HEK293T (cell line): ENCODE measurements at regions not wholly inside any gene's neighbourhood (a gene's known extent, or its start where the extent isn't known, plus 50 kb on each side); places are given as distances from the start of the nearest gene placed in this dataset.

ENCODE experiments used
- CTCF ChIA-PET: fragments of 350-600 bp; formaldehyde crosslinking; extraction: SDS; loops from one replicate; lab custom pipeline; 2021; ENCODE audit warnings: antibody characterized with exemption, inconsistent platforms; lab: Yijun Ruan, JAX
- POLR2A ChIA-PET: fragments of 350-600 bp; formaldehyde crosslinking; extraction: SDS; loops from one replicate; lab custom pipeline; 2020; ENCODE audit warnings: antibody characterized with exemption, inconsistent platforms; lab: Yijun Ruan, JAX
- DNase-seq: peaks from one replicate; pipeline ENCODE4 v3.0.0; 2012; ENCODE audit warnings: mixed read lengths; ENCODE audit errors: extremely low spot score
- ARNT ChIP-seq: fragments of 450-650 bp; IDR thresholded peaks from 2 replicates; pipeline ENCODE4 v1.6.1; 2017; ENCODE audit warnings: mild to moderate bottlenecking
- BHLHE40 ChIP-seq: fragments of 450-650 bp; IDR thresholded peaks from 2 replicates; pipeline ENCODE4 v1.6.1; 2016; ENCODE audit warnings: mild to moderate bottlenecking, moderate library complexity, borderline replicate concordance
- CTBP1 ChIP-seq: fragments of 450-650 bp; IDR thresholded peaks from 2 replicates; pipeline ENCODE4 v1.6.1; 2016; ENCODE audit warnings: borderline replicate concordance
- ELF4 ChIP-seq: fragments of 450-650 bp; IDR thresholded peaks from 2 replicates; pipeline ENCODE4 v1.6.1; 2017; ENCODE audit warnings: antibody characterized with exemption
- FOXA1 ChIP-seq: fragments of 450-650 bp; IDR thresholded peaks from 2 replicates; pipeline ENCODE4 v1.6.1; 2016; ENCODE audit warnings: mild to moderate bottlenecking
- FOXK2 ChIP-seq: fragments of 450-650 bp; IDR thresholded peaks from 2 replicates; pipeline ENCODE4 v1.6.1; 2016; ENCODE audit warnings: mild to moderate bottlenecking
- FOXM1 ChIP-seq: fragments of 450-650 bp; IDR thresholded peaks from 2 replicates; pipeline ENCODE4 v1.6.1; 2017; ENCODE audit warnings: mild to moderate bottlenecking, borderline replicate concordance
- HDGF ChIP-seq: fragments of 450-650 bp; IDR thresholded peaks from 2 replicates; pipeline ENCODE4 v1.6.1; 2017; ENCODE audit warnings: antibody characterized with exemption, borderline replicate concordance
- L3MBTL2 ChIP-seq: fragments of 450-650 bp; conservative IDR thresholded peaks from 2 replicates; pipeline ENCODE4 v1.6.1; 2016; ENCODE audit warnings: mild to moderate bottlenecking
- LEF1 ChIP-seq: fragments of 450-650 bp; IDR thresholded peaks from 2 replicates; pipeline ENCODE4 v1.6.1; 2017; ENCODE audit warnings: mild to moderate bottlenecking, borderline replicate concordance
- NFRKB ChIP-seq: fragments of 450-650 bp; IDR thresholded peaks from 2 replicates; pipeline ENCODE4 v1.6.1; 2016; ENCODE audit warnings: mild to moderate bottlenecking, moderate library complexity
- SP1 ChIP-seq: fragments of 450-650 bp; IDR thresholded peaks from 2 replicates; pipeline ENCODE4 v1.6.1; 2017
- SUZ12 ChIP-seq: fragments of 450-650 bp; IDR thresholded peaks from 2 replicates; pipeline ENCODE4 v1.6.1; 2016; ENCODE audit warnings: mild to moderate bottlenecking
- TARDBP ChIP-seq: fragments of 450-650 bp; IDR thresholded peaks from 2 replicates; pipeline ENCODE4 v1.6.1; 2016
- ZNF384 ChIP-seq: fragments of 450-650 bp; IDR thresholded peaks from 2 replicates; pipeline ENCODE4 v1.6.1; 2016
- TF ChIP-seq, protein P1 (sequence below): fragments of 450-650 bp; IDR thresholded peaks from 2 replicates; pipeline ENCODE4 v1.6.1; 2016

DNA sequence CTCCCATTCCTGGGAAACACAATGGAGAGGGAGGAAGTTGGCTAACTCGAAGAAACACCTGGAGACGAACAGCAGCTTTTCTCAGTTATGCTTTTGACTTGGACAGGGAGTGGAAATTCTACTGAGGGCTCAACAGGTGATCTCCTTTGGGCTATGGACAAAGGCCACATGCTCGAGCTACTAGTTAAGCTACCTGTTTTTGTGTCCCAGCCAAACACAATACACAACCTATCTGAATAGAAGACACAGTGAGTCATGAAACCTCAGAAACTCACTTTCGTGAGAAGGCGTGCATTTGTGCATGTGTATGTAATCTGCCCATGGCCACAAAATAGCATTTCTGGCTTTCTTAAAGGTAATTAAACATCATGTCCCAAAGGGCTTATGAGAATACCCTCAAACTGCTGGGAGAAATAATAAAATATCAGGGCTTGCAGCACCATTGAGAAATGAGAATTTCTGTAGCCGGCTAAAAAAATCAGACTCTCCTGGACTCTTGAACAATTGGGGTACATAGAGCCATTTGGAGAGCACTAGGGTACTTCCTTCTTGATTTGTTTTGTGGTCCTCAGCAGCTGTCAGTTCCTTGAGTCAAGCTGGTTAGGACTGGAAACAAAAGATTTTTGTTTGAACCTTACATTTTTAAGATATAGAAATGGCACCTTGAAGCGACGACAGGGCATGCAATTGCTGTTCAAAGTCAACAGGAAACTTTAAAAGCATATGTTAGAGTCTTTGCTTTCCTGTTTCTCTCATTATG, 85.5 kb upstream of the PTHLH start:
- DNase-seq: no peak
- POLR2A ChIA-PET: no interaction called here
- CTCF ChIA-PET: no interaction called here
- TF ChIP-seq SUZ12: no peak
- no peak for TF ChIP-seq FOXK2
- TF ChIP-seq BHLHE40: no peak
- no peak for TF ChIP-seq CTBP1
- TF ChIP-seq L3MBTL2: no peak
- TF ChIP-seq, protein P1, sequence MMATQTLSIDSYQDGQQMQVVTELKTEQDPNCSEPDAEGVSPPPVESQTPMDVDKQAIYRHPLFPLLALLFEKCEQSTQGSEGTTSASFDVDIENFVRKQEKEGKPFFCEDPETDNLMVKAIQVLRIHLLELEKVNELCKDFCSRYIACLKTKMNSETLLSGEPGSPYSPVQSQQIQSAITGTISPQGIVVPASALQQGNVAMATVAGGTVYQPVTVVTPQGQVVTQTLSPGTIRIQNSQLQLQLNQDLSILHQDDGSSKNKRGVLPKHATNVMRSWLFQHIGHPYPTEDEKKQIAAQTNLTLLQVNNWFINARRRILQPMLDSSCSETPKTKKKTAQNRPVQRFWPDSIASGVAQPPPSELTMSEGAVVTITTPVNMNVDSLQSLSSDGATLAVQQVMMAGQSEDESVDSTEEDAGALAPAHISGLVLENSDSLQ: no peak
- TF ChIP-seq ELF4: no peak

DNA sequence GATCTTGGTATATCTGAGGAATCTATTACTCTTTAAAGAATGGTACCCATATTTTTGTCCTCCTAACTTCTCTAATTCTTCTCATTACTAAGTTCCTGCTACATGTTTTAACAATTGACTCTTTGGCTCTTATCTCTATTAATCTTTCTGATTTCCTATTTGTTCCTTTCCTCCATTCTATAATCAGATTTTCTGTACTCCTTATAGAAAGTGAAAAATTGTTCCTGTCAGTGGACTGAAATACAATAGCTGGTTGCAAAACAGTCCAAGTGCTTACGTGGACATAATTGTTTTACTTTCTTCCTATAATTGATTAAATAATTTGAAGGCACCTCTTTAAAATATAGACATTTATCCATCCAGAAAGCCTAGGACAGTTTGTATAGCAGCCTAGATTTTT, 86.7 kb upstream of the PTHLH start:
- ChIA-PET CTCF (no interaction called here), POLR2A (no interaction called here)
- DNase-seq: no peak
- no peak for TF ChIP-seq LEF1
- no peak for TF ChIP-seq L3MBTL2
- no peak for TF ChIP-seq SP1
- no peak for TF ChIP-seq NFRKB
- TF ChIP-seq FOXK2: no peak
- TF ChIP-seq SUZ12: no peak
- no peak for TF ChIP-seq TARDBP
- TF ChIP-seq ZNF384: no peak
- no peak for TF ChIP-seq FOXA1

DNA sequence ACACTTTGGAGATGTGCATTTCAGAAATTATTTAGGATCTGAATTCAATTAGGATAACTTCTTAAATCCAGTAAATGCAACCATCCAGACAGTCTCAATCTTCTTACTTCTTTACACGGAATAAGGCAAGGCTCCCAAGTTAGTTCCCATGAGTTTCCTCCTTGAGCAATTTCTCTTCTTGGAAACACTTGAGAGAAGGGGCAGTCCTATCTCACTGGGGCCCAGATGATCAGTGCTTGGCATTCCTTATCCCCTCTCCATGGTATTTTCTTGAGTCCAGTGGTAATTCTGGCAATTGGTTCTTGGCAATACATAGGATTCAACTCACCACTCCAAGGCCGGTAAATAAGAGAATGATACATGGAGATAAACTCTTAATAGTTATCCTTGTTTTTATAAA, 87.1 kb upstream of the PTHLH start:
- ChIA-PET CTCF (no interaction called here), POLR2A (no interaction called here)
- no peak for DNase-seq
- TF ChIP-seq SP1: no peak
- TF ChIP-seq HDGF: no peak
- TF ChIP-seq TARDBP: no peak
- no peak for TF ChIP-seq BHLHE40
- TF ChIP-seq, protein P1: no peak
- TF ChIP-seq LEF1: no peak
- no peak for TF ChIP-seq SUZ12
- TF ChIP-seq ARNT: no peak
- no peak for TF ChIP-seq FOXA1
- TF ChIP-seq ELF4: no peak
- TF ChIP-seq L3MBTL2: no peak
- TF ChIP-seq NFRKB: no peak
- TF ChIP-seq FOXK2: no peak
- no peak for TF ChIP-seq CTBP1
- no peak for TF ChIP-seq FOXM1
- TF ChIP-seq ZNF384: no peak

DNA sequence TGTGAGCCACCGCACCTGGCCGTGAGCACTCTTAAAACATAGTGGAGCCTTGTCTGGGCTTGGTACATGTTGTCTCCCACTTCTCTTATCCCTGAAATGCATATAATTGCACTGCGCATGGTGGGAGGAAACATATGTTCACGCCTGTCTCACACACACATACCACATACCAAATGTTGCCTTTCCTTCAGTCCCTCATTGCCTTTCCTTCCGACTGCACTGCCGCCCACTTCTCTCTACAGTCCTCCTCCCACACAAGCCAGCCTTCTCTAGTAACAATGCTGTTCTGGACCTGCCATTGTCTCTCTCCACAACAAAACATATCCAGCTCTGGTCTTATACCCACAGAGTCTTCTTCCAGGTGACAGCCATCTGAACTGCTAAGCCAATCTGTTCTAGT, 88.3 kb upstream of the PTHLH start:
- CTCF ChIA-PET: no interaction called here
- no peak for DNase-seq
- TF ChIP-seq LEF1: no peak
- POLR2A ChIA-PET: no interaction called here

DNA sequence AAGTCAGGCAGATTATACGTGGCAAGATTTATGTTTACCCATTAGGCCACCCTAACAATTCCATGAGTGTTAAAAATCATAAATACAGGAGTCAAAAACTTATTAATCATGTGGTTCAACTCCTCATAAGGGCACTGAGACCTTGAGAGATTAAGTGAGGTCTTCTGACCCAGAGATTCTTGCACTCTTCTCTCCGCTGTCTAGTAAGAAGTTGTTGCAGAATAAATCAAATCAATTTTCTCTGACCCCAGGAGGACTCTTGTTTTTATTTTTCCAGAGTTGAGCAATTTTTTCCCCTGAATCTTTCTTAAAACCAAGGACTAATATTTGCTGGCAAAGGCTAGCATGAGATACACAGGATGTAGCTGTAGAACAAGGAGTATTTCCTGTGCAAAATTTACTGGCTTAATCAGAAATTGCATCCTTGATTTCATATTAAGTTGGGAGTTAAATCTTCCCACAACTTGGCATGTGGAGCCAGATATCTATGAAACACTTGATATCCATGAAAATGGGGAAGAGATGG, 90.9 kb upstream of the PTHLH start:
- POLR2A ChIA-PET: no interaction called here
- CTCF ChIA-PET: no interaction called here
- no peak for DNase-seq
- no peak for TF ChIP-seq CTBP1
- no peak for TF ChIP-seq ELF4
- no peak for TF ChIP-seq HDGF
- TF ChIP-seq TARDBP: no peak
- TF ChIP-seq FOXK2: no peak
- no peak for TF ChIP-seq SUZ12
- TF ChIP-seq, protein P1: no peak
- TF ChIP-seq ZNF384: no peak
- TF ChIP-seq NFRKB: no peak
- no peak for TF ChIP-seq FOXA1
- no peak for TF ChIP-seq ARNT
- TF ChIP-seq SP1: no peak
- TF ChIP-seq L3MBTL2: no peak
- TF ChIP-seq LEF1: no peak
- TF ChIP-seq FOXM1: no peak
- no peak for TF ChIP-seq BHLHE40

DNA sequence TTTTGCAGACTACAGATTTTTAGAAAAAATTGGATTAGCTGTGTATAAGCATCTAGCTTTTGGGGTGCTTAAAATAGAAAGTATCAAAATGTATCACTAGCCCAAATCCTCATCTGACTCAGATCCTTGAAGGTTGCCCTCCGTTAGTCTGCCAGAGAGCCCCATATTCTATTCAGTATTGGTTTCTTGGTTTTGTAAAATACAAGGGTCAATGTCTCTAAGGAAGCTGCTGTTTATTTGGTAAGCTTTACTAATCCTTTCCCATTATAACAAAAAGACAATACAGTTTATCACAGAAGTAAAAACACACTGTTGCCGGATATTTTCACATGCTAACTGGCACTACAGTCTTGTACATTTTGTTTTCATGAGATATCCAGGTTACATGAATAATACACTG, 92.8 kb upstream of the PTHLH start:
- POLR2A ChIA-PET: no interaction called here
- CTCF ChIA-PET: no interaction called here
- DNase-seq: no peak
- TF ChIP-seq TARDBP (no peak), HDGF (no peak), NFRKB (no peak), BHLHE40 (no peak), LEF1 (no peak), FOXM1 (no peak), FOXA1 (no peak), ZNF384 (no peak), L3MBTL2 (no peak), SUZ12 (no peak), ELF4 (no peak), FOXK2 (no peak), CTBP1 (no peak), ARNT (no peak)
- TF ChIP-seq, protein P1: no peak
